ENCODE measurements at regions not wholly inside any gene's neighbourhood (a gene's known extent, or its start where the extent isn't known, plus 50 kb on each side); places are given as distances from the start of the nearest gene placed in this dataset.

DNA sequence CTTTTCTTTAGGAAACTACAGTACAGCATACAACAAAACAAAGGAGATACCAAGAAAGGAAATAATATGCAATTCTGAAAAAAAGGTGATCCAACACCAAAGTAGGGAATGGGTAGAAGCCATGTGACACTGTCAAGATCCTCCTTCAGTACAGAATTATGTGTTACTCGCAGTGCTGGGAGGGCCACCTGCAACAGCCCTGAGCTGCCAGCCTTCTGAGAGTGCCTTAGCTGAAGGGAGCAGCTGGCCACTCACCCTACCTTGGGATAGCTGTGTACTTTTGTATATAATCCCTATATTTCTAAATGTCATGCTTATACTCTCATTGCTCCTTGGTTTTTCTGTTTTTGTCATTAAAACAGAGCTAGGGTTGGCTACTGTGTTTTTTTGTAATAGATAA is 1518.2 kb upstream of the PCDH20 start:
- TF ChIP-seq, protein P1, sequence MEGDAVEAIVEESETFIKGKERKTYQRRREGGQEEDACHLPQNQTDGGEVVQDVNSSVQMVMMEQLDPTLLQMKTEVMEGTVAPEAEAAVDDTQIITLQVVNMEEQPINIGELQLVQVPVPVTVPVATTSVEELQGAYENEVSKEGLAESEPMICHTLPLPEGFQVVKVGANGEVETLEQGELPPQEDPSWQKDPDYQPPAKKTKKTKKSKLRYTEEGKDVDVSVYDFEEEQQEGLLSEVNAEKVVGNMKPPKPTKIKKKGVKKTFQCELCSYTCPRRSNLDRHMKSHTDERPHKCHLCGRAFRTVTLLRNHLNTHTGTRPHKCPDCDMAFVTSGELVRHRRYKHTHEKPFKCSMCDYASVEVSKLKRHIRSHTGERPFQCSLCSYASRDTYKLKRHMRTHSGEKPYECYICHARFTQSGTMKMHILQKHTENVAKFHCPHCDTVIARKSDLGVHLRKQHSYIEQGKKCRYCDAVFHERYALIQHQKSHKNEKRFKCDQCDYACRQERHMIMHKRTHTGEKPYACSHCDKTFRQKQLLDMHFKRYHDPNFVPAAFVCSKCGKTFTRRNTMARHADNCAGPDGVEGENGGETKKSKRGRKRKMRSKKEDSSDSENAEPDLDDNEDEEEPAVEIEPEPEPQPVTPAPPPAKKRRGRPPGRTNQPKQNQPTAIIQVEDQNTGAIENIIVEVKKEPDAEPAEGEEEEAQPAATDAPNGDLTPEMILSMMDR (IDR thresholded peaks at IDR 0.05), result no peak

DNA sequence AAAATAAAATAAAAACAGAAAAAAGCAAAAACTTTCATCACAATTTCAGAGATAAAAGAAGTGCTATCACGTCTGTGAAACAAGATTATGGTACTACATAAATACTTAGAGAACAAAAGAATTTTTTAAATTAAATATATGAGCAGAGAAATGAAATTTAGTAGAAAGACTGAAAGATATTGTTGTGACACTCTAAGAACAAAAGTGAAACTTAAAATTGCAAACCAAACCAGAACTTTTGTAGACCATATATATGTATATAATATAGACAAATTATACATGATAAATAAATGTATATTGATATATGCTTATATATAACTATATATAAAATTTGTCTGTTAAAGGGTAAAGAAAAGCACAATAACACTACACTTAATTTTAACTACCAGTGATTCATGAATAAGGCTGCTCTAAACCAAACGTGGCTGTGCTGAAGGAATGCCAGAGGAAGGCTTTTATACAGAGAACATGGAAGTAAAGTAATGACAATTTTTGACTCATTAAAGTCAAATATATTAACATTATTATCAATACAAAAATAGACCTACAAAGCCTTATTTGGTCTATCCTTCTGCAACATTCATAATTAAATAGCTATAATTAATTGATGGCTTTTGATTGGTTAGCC is 1516.7 kb upstream of the PCDH20 start:
- TF ChIP-seq, protein P1 (IDR thresholded peaks at IDR 0.05), result no peak

DNA sequence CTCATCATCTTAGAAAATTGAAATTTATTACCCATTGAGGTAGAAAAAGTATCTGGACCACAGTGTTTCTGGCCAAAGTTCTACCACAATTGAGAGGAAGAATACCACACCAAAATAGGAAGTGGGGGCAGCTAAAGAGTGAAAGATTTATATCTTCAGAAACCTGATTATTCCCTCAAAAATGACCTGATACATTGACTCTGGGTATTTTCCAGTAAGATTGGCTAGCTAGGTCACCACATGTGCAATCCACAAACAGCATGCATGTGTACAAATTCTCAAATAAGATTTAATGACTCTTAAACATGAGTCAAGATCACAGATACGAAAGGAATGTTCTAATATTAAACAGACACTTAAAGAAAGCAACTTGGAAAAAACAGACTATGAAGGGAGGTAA is 1516.2 kb upstream of the PCDH20 start:
- TF ChIP-seq, protein P1 (IDR thresholded peaks at IDR 0.05), result no peak

DNA sequence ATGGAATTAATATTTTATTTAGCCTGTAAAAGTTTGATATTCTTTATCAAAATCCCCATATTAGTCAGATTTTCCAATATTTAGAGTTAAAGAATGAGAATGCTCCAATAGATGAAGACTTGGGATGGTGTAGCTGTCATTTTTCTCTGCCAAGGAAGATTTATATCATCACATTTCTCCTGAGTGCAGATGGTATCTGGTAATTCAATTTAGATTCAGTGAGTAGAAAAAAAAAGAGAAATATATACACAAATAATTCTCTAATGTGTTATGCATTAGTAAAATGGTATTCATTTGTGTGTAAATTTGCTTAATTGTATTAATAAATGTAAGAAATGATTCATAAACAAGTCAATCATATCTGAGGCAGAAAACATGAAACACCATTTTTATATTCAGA is 1508.7 kb upstream of the PCDH20 start:
- TF ChIP-seq, protein P1 (IDR thresholded peaks at IDR 0.05), result no peak

DNA sequence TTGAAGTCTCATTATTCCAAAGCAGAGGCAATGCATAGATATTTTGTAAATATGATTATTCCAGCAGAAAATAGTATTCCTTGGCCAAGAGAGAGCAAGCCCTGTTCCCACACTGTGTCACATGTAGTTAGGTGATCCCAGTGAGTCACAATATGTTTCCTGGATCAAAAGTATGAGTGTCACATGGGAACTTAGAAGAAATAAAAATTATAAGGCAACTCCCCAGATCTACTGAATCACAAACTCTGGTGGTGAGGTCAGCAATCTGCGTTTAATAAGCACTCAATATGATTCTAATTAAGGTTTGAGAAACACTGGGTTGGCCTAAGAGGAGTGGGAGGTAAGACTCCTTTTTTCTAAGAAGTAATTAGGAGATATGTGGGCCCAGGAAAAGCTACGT is 1504.5 kb upstream of the PCDH20 start:
- TF ChIP-seq, protein P1 (IDR thresholded peaks at IDR 0.05), result no peak

DNA sequence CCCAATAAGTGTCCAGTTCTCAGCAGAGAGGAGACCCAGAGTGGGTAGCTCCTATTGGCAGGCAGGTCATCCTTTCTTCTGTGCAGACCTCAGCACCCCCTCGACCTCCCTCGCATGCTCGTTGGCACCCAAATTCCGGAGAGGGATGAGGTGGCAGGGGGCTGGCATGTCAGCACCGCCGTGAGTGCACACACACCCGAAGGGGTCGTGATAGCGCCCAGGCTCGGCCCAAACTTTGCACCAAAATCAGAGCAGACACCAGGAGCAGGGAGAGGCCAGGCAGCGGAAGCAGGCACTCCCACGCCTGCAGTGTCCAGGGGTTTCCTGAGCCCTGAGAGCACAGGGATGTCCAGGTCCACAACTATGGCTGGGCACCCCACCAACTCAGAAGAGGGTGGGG is 1503.8 kb upstream of the PCDH20 start:
- TF ChIP-seq, protein P1 (IDR thresholded peaks at IDR 0.05), result no peak

DNA sequence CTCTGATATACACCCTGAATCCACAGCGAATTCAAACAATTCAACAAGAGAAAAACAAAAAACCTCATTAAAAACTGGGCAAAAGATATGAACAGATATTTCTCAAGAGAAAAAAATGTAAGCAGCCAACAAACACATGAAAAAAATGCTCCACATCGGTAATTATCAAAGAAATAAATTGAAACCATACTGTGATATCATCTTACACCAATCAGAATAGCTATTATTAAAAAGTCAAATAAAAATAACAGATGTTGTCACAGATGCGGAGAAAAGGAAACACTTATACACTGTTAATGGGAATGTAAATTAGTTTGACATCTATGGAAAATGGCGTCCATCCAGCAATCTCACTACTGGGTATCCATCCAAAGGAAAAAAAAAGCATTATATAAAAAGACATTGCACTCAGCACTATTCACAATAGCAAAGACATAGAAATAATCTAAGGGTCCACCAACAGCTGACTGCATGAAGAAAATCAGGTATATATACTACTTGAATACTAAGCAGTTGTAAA is 1495.0 kb upstream of the PCDH20 start:
- TF ChIP-seq, protein P1 (IDR thresholded peaks at IDR 0.05), result no peak

DNA sequence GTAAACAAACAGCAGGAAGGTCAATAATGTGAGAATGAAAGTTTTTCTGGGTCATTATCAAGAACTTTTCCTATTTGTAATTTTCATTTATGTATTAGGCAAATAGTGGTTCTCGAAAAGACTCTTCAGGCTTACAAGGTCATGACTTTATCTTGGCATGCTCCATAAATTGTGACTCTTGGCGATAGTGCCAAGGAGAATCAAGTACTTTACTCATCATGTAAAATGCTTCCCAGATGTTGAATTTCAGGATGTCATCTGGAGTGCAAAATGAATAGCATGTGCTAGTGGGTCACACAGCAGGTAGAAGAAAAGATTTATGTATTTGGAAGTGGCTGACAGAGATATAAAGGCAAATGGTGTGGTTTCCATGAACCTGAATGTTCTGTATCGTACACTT is 1492.7 kb upstream of the PCDH20 start:
- TF ChIP-seq, protein P1 (IDR thresholded peaks at IDR 0.05), result no peak

All from LNCAP (cell line).